ENCODE measurements at regions not wholly inside any gene's neighbourhood (a gene's known extent, or its start where the extent isn't known, plus 50 kb on each side); places are given as distances from the start of the nearest gene placed in this dataset.

GRCh38 chr12:86421333-86421732 lies 165.1 kb upstream of the MGAT4C start:
- TF ChIP-seq, protein P1, sequence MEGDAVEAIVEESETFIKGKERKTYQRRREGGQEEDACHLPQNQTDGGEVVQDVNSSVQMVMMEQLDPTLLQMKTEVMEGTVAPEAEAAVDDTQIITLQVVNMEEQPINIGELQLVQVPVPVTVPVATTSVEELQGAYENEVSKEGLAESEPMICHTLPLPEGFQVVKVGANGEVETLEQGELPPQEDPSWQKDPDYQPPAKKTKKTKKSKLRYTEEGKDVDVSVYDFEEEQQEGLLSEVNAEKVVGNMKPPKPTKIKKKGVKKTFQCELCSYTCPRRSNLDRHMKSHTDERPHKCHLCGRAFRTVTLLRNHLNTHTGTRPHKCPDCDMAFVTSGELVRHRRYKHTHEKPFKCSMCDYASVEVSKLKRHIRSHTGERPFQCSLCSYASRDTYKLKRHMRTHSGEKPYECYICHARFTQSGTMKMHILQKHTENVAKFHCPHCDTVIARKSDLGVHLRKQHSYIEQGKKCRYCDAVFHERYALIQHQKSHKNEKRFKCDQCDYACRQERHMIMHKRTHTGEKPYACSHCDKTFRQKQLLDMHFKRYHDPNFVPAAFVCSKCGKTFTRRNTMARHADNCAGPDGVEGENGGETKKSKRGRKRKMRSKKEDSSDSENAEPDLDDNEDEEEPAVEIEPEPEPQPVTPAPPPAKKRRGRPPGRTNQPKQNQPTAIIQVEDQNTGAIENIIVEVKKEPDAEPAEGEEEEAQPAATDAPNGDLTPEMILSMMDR (IDR thresholded peaks at IDR 0.05) = no peak
- Histone ChIP-seq H3K27me3 (no peaks in the 10 kb centered on the region), H3K4me3 (ENCODE audit: low read depth in 1 of 2, low read length in 1 of 2) (no peak overlapping the region), H3K27ac (no peak overlapping the region), H3K36me3 (no peaks in the 10 kb centered on the region), H3K4me1 (ENCODE audit: control insufficient read depth in 1 of 2, insufficient read depth in 1 of 2, low read depth in 1 of 2, low read length in 1 of 2) (no peaks in the 10 kb centered on the region), H3K9me3 (no peaks in the 10 kb centered on the region)

GRCh38 chr12:86414201-86414600 lies 158.0 kb upstream of the MGAT4C start:
- no peaks in the 10 kb centered on the region for H3K9me3 ChIP-seq
- H3K4me1 ChIP-seq (ENCODE audit: control insufficient read depth in 1 of 2, insufficient read depth in 1 of 2, low read depth in 1 of 2, low read length in 1 of 2) = no peaks in the 10 kb centered on the region
- no peak overlapping the region for H3K4me3 ChIP-seq (ENCODE audit: low read depth in 1 of 2, low read length in 1 of 2)
- no peak overlapping the region for H3K27ac ChIP-seq
- H3K27me3 ChIP-seq = no peaks in the 10 kb centered on the region
- H3K36me3 ChIP-seq = no peaks in the 10 kb centered on the region
- TF ChIP-seq, protein P1 (IDR thresholded peaks at IDR 0.05) = no peak

DNA sequence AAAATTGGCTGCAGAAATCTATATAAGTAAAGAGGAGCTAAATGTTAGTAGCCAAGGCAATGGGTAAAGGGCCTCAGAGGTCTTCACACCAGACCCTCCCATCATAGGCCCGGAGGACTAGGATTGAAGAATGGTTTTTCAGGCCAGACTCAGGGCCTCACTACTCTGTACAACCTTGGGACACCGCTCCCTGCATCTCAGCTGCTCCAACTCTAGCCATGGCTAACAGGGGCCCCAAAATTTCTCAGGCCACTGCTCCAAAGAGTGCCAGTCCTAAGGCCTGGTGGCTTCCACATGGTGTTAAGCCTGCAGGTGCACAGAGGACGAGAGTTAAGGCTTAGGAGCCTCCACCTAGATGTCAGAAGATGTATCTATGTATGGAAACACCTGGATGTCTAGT lies 155.5 kb upstream of the MGAT4C start:
- no peaks in the 10 kb centered on the region for H3K27me3 ChIP-seq
- no peak overlapping the region for H3K27ac ChIP-seq
- no peak overlapping the region for H3K4me3 ChIP-seq (ENCODE audit: low read depth in 1 of 2, low read length in 1 of 2)
- no peaks in the 10 kb centered on the region for H3K9me3 ChIP-seq
- no peaks in the 10 kb centered on the region for H3K4me1 ChIP-seq (ENCODE audit: control insufficient read depth in 1 of 2, insufficient read depth in 1 of 2, low read depth in 1 of 2, low read length in 1 of 2)
- no peaks in the 10 kb centered on the region for H3K36me3 ChIP-seq
- TF ChIP-seq, protein P1 (IDR thresholded peaks at IDR 0.05) = no peak

DNA sequence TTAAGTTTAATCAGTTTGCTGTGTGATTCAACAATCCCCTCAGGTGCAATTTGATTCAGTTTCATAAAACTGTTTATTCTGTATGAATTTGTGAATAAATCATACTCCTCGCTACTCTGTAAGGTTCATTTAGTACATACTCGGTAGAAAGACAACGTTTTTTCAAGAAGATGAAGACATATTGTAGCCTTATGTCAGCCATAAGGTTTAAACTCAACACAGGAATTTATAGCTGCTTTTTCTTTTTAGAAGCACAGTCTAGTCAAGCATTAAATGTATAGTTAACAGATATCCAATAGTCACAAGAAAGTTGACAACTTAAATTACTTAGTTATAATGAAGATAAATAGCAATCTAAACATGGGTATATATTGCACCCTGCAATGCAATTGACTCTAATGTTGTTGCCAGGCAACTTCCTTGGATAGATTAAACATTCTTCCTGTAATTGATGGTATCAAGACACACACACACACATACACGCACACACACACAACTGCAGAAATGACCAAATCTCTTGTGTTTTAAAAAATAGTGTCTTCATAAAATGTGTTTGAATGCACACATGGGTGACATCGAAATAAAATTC lies 151.5 kb upstream of the MGAT4C start:
- TF ChIP-seq, protein P1 (IDR thresholded peaks at IDR 0.05) = no peak
- Histone ChIP-seq H3K27ac (no peak overlapping the region), H3K27me3 (no peaks in the 10 kb centered on the region), H3K36me3 (no peaks in the 10 kb centered on the region), H3K4me3 (ENCODE audit: low read depth in 1 of 2, low read length in 1 of 2) (no peak overlapping the region), H3K9me3 (no peaks in the 10 kb centered on the region), H3K4me1 (ENCODE audit: control insufficient read depth in 1 of 2, insufficient read depth in 1 of 2, low read depth in 1 of 2, low read length in 1 of 2) (no peaks in the 10 kb centered on the region)

DNA sequence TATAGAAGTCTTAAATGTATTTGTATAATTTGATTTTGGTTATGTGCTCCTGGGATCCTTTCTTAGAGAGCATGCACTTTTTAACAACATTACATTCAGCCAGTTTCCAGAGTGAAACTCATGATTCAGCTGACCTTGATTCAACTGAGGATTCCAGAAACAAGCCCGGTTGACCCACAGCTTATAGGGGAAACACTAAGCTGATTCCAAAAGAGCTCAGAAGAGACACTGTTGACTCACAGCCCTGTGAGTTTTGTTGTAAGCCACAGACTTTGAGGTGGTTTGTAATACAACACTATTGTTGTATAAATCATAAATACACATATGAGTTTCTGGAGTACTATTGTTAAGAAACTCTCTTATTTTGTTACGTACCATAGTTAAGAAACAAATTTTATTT lies 133.8 kb upstream of the MGAT4C start:
- Histone ChIP-seq H3K4me1 (ENCODE audit: control insufficient read depth in 1 of 2, insufficient read depth in 1 of 2, low read depth in 1 of 2, low read length in 1 of 2) (no peaks in the 10 kb centered on the region), H3K27me3 (no peaks in the 10 kb centered on the region), H3K4me3 (ENCODE audit: low read depth in 1 of 2, low read length in 1 of 2) (no peak overlapping the region), H3K9me3 (no peaks in the 10 kb centered on the region), H3K36me3 (no peaks in the 10 kb centered on the region), H3K27ac (no peak overlapping the region)
- TF ChIP-seq, protein P1 (IDR thresholded peaks at IDR 0.05) = no peak
